HPDE6-E6E7 (cell line): ENCODE measurements at regions not wholly inside any gene's neighbourhood (a gene's known extent, or its start where the extent isn't known, plus 50 kb on each side); places are given as distances from the start of the nearest gene placed in this dataset.
A peak's percentile ranks its signal among the peaks of the same experiment; 100 is the strongest.

Source experiments
- DNase-seq: peaks from one replicate; pipeline ENCODE4 v3.0.0; 2011; ENCODE audit warnings: missing footprints; ENCODE audit errors: extremely low spot score

DNA sequence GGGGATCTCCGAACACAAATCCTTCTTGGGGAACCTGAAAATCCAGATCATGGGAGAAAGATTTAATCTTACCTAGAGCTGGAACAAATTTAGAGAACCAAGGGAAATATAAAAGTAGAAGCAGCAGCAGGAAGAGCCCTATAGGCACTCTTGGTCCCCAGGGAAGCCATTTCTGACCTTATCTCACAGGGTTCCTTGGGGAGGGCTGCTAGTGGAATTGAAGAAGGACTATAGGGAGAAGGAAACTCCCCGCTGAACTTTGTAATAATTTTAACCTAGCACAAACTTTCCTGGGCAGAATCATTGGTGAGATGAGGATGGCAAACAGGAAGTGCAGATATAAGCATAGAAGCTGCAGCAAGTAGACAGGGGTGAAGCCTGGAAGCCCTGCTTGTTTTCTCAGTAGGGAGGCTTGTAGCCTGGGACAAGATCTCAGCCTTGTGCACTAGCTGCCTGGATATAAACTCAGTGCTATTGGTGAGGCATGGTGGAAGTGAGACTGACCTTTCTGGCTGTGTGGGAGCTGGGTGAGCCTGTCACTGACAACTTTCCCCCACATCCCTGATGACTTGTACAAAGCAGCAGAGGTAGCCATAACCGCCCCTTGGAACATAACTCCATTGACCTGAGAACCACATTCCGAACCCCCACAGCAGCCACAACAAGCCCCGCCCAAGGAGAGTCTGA lies 343.0 kb upstream of the TGFBR2 start:
- no peak for DNase-seq

- DNase-seq = no peak
These were observed 342.5 kb upstream of the TGFBR2 start for GRCh38 chr3:30263925-30264313.

DNA sequence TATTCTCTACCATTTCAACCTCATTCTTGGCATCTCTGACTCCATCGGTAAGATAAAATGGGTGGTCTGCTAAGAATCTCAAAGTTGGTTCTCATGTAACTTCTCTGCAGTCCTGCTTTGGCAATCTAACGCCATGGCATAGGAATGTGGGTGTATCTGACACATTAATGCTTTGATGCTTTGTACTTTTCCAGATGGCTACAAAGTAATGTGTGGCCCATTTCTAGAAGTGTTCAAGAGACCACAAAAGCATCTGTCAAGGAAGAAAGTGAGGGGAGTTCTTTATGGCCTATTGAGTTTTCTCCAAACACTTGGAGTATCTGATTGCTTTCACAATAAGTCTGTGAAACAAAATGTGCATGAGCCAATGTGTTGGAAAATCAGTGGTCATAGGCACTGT lies 339.9 kb upstream of the TGFBR2 start:
- no peak for DNase-seq

- no peak for DNase-seq
These were observed 338.1 kb upstream of the TGFBR2 start for GRCh38 chr3:30268288-30268687.

GRCh38 chr3:30269751-30270445 lies 336.5 kb upstream of the TGFBR2 start:
- no peak for DNase-seq

DNA sequence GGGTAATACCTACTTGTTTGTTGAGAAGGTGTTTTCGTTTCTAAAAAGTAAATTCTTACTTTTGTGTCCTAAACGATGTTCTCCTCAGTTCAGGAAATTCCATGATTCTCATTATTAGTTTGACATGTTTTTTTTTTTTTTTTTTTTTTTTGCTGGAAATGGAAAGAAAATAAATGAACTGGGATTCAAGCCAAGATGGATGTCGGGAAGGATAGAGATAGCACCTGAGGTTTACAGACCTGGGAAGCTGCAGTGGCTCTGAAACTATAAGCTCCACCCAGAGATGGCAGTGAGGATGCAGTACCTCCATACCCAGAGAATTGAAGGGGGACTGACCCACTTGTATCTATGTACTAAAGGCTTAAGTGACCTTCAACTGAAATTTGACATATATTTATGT lies 334.6 kb upstream of the TGFBR2 start:
- no peak for DNase-seq

GRCh38 chr3:30273304-30274072 lies 332.9 kb upstream of the TGFBR2 start:
- DNase-seq = no peak

- no peak for DNase-seq
These were observed 328.9 kb upstream of the TGFBR2 start for GRCh38 chr3:30277494-30277893.

GRCh38 chr3:30281526-30281925 lies 324.9 kb upstream of the TGFBR2 start:
- no peak for DNase-seq

DNA sequence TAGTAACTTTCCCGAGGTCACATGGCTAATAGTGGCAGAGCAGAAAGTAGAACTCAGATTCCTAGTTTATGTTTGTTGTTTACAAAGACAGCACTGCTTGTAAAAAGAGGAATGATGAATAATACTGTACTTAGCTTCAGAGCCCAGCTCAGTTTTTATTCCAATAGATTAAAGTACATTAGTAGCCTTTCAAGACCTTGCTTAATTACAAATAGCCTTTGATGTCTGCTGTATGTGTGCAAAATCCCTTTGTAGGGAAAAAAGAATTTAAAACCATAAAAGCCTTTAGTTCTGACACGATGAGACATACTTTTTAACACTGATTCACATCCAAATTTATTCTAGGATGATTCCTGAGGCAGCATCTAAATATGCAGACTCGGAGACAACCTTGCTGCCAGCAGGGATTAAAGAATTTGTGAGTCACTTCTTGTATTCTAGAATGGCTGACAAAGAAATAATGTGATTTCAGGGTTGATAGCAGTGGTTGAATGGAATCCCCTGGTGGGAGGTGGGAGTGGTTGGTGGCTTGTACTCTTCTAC lies 324.2 kb upstream of the TGFBR2 start:
- no peak for DNase-seq

- no peak for DNase-seq
These were observed 321.0 kb upstream of the TGFBR2 start for GRCh38 chr3:30285188-30286006.

GRCh38 chr3:30286007-30286669 lies 320.3 kb upstream of the TGFBR2 start:
- DNase-seq = peak; percentile 22

GRCh38 chr3:30286811-30287210 lies 319.6 kb upstream of the TGFBR2 start:
- no peak for DNase-seq

GRCh38 chr3:30288830-30289229 lies 317.6 kb upstream of the TGFBR2 start:
- no peak for DNase-seq

- DNase-seq = no peak
These were observed 317.1 kb upstream of the TGFBR2 start for GRCh38 chr3:30289324-30289723.

DNA sequence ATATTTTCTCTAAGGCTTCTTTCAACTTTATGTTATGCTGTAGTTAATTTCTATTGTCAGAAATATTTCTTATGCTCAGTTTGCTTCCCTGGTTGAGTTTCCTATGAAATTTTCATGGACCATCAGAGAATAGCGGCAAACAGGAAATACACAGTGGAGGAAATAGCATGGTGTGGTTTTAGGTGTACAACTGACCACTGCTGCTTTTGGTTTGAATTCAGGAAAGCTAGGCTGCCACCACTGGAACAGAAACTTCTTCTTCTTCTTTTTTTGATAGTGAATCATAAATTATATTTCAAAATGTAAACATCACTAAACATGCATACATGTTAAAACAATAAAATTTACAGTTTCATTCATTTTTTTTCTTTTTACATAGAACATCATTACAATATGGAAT lies 316.6 kb upstream of the TGFBR2 start:
- no peak for DNase-seq

DNA sequence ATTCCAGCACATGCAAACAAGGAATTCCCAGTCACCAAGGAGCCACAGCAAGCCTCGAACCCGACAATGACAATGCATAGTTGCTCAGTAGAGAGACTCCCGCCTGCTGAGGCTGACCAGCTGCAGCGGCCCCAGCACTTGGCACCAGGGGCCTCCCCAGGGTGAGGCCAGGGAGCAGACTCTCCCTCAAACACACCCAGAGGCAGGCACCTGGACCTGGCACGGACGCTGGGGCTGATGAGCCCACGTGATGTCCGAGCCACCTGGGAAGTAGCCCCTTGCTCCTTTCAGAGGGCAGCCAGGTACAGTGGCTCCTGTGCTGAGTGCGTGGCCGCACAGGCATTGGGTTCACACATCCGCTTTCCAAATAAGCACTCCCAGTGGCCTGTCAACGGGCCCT lies 315.9 kb upstream of the TGFBR2 start:
- DNase-seq = no peak

GRCh38 chr3:30292192-30292893 lies 314.1 kb upstream of the TGFBR2 start:
- no peak for DNase-seq

DNA sequence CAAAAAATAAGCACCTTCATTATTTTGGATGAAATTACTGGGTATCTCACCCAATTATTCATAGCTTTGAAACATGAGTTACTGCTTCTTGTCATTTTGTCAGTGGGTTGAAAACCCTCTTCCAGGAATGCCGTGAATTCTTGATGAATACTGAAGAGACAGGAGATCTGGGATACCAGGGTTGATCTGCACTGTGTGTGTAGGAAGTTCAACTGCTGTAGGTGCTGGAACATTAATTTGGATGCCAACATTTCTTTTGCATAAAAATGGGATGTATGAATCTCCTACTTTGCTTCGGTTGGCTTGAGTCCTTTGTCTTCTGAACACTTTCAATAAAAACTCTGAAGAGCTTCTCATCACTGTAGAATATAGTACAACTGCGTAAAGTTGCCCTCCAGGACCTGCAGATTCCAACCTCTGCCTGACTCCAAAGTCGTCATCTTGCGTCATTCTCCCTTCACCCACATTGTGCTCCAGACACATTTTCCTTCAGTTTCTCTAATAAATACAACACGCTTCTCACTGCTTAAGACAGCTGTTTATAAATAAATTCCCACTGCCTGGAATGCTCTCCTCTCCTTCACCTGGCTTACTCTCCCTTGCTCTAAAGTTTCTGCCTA lies 312.7 kb upstream of the TGFBR2 start:
- DNase-seq = no peak

GRCh38 chr3:30294241-30294667 lies 312.1 kb upstream of the TGFBR2 start:
- no peak for DNase-seq
